Fibroblast of lung (primary cell): ENCODE measurements at regions not wholly inside any gene's neighbourhood (a gene's known extent, or its start where the extent isn't known, plus 50 kb on each side); places are given as distances from the start of the nearest gene placed in this dataset.

Experiments used
- DNase-seq, 2 donors: peaks; one replicate each; pipeline versions ENCODE4 v3.0.0 to v3.0.0-alpha.2; 2010; ENCODE audit warnings: low read depth in 2 of 2
- H2AFZ ChIP-seq: 2 replicates; pipeline ENCODE4 v1.5.1; 2012; ENCODE audit warnings: low read length, control low read depth, inconsistent platforms
- H3K27ac ChIP-seq: 2 replicates; pipeline ENCODE4 v1.5.1; 2011; ENCODE audit warnings: low read length, control low read depth; ENCODE audit not compliant: insufficient read depth
- H3K27me3 ChIP-seq: 2 replicates; pipeline ENCODE4 v1.5.1; 2011; ENCODE audit warnings: mild to moderate bottlenecking, low read length; ENCODE audit not compliant: control insufficient read depth, insufficient read depth
- H3K36me3 ChIP-seq: 2 replicates; pipeline ENCODE4 v1.5.1; 2011; ENCODE audit warnings: low read length; ENCODE audit not compliant: control insufficient read depth, insufficient read depth
- H3K4me1 ChIP-seq: 2 replicates; pipeline ENCODE4 v1.5.1; 2011; ENCODE audit warnings: low read length; ENCODE audit not compliant: control insufficient read depth, insufficient read depth; ENCODE audit errors: extremely low read depth
- H3K4me2 ChIP-seq: 2 replicates; pipeline ENCODE4 v1.5.1; 2011; ENCODE audit warnings: low read length, control low read depth; ENCODE audit not compliant: insufficient read depth; ENCODE audit errors: extremely low read depth
- H3K4me3 ChIP-seq, 4 experiments: fragments of 200-600 bp in 1 of 4; sonication (generic) in 1 of 4; replicated peaks in 1 of 4; 2 replicates each; pipeline ENCODE4 v1.5.1; 2011 to 2016; ENCODE audit warnings: low read length in 4 of 4, low read depth in 3 of 4, mild to moderate bottlenecking in 3 of 4, control low read depth in 2 of 4, inconsistent platforms in 1 of 4, mixed read lengths in 1 of 4; ENCODE audit not compliant: insufficient read depth in 1 of 4; ENCODE audit errors: control extremely low read depth in 1 of 4
- H3K79me2 ChIP-seq: 2 replicates; pipeline ENCODE4 v1.5.1; 2012; ENCODE audit warnings: mild to moderate bottlenecking, low read length, inconsistent platforms; ENCODE audit not compliant: control insufficient read depth, insufficient read depth
- H3K9ac ChIP-seq: 2 replicates; pipeline ENCODE4 v1.5.1; 2011; ENCODE audit warnings: mild to moderate bottlenecking, low read length, control low read depth; ENCODE audit not compliant: insufficient read depth
- H3K9me3 ChIP-seq: 2 replicates; pipeline ENCODE4 v1.5.1; 2012; ENCODE audit warnings: low read depth, low read length; ENCODE audit not compliant: control insufficient read depth, insufficient read depth
- H4K20me1 ChIP-seq: 2 replicates; pipeline ENCODE4 v1.5.1; 2011; ENCODE audit warnings: low read length; ENCODE audit not compliant: control insufficient read depth, insufficient read depth; ENCODE audit errors: extremely low read depth
- EZH2 ChIP-seq: IDR thresholded peaks from 2 replicates; pipeline ENCODE4 v1.5.1; 2012; ENCODE audit warnings: low read length, control low read depth, mild to moderate bottlenecking; ENCODE audit errors: missing control alignments
- TF ChIP-seq, protein P1 (sequence below), 2 donors: IDR thresholded peaks in 1 of 2; conservative IDR thresholded peaks in 1 of 2; 1 replicate in 1 of 2; 2 replicates in 1 of 2; pipeline ENCODE4 v1.5.1; 2011 to 2012; ENCODE audit warnings: low read length in 2 of 2, control low read depth in 1 of 2, inconsistent platforms in 1 of 2, low read depth in 1 of 2, mild to moderate bottlenecking in 1 of 2

GRCh38 chr5:58318468-58318867, 141.4 kb downstream of the PLK2 start:
- H3K36me3 ChIP-seq = no peaks in the 10 kb centered on the region
- peak in 1 of 2 donors; percentile 92 for DNase-seq
- H3K4me2 ChIP-seq = no peak overlapping the region
- no peak overlapping the region for H3K9ac ChIP-seq
- H4K20me1 ChIP-seq = no peaks in the 10 kb centered on the region
- no peaks in the 10 kb centered on the region for H3K4me1 ChIP-seq
- H3K9me3 ChIP-seq = no peaks in the 10 kb centered on the region
- no peak overlapping the region for H3K4me3 ChIP-seq
- H3K27me3 ChIP-seq = no peaks in the 10 kb centered on the region
- no peak overlapping the region for H3K27ac ChIP-seq
- H3K79me2 ChIP-seq = no peaks in the 10 kb centered on the region
- H2AFZ ChIP-seq = no peak overlapping the region
- TF ChIP-seq, protein P1, sequence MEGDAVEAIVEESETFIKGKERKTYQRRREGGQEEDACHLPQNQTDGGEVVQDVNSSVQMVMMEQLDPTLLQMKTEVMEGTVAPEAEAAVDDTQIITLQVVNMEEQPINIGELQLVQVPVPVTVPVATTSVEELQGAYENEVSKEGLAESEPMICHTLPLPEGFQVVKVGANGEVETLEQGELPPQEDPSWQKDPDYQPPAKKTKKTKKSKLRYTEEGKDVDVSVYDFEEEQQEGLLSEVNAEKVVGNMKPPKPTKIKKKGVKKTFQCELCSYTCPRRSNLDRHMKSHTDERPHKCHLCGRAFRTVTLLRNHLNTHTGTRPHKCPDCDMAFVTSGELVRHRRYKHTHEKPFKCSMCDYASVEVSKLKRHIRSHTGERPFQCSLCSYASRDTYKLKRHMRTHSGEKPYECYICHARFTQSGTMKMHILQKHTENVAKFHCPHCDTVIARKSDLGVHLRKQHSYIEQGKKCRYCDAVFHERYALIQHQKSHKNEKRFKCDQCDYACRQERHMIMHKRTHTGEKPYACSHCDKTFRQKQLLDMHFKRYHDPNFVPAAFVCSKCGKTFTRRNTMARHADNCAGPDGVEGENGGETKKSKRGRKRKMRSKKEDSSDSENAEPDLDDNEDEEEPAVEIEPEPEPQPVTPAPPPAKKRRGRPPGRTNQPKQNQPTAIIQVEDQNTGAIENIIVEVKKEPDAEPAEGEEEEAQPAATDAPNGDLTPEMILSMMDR (conservative IDR thresholded peaks at IDR 0.05 in 1 of 2, IDR thresholded peaks at IDR 0.05 in 1 of 2; ENCODE audit: low read depth in 1 of 2, low read length in 2 of 2) = no peak
- TF ChIP-seq EZH2 = no peak

DNA sequence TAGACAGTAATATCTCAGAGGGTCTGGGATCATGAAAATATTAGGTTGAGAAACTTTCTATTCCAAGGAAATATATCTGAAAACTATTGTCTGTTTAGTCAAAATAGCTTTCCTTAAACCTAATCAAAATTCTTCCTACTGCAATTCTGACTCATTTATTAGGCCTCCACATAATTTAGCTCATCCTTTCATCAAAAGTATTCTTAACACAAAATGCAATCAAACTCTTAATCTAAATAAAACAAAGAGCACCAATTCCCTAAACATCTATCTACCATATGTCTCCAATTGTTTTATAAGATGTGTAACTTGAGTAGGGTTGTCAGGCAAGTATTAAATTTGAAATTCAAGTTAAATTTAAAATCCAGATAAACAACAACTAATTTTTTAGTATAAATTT, 142.1 kb downstream of the PLK2 start:
- Histone ChIP-seq H3K4me2 (no peak overlapping the region), H3K27ac (no peak overlapping the region), H3K9ac (no peak overlapping the region), H4K20me1 (no peaks in the 10 kb centered on the region), H3K4me3 (no peak overlapping the region), H3K79me2 (no peaks in the 10 kb centered on the region), H3K27me3 (no peaks in the 10 kb centered on the region), H3K36me3 (no peaks in the 10 kb centered on the region), H3K9me3 (no peaks in the 10 kb centered on the region), H2AFZ (no peak overlapping the region), H3K4me1 (no peaks in the 10 kb centered on the region)
- TF ChIP-seq EZH2 = no peak
- TF ChIP-seq, protein P1 (conservative IDR thresholded peaks at IDR 0.05 in 1 of 2, IDR thresholded peaks at IDR 0.05 in 1 of 2; ENCODE audit: low read depth in 1 of 2, low read length in 2 of 2) = no peak
- peak in 1 of 2 donors; percentile 20 for DNase-seq

DNA sequence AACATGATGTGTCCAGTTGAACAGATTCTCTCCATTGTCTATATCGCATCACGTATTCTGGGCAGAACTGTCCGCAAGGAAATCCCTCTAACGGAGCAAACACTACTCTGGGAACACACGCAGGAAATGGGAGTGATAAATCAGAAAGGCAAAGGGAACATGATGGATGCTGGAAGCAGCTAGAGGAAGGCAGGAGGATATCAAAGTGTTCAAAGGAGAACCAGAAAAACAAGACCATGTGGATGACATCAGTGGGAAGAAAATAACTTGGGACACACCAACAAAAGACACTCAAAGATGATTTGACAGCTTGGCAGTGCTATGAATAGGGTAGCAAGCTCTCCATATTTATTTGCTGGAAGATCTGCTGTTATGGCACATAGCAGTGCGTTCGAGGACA, 142.9 kb downstream of the PLK2 start:
- H3K9me3 ChIP-seq = no peaks in the 10 kb centered on the region
- DNase-seq = no peak
- TF ChIP-seq EZH2 = no peak
- TF ChIP-seq, protein P1 (conservative IDR thresholded peaks at IDR 0.05 in 1 of 2, IDR thresholded peaks at IDR 0.05 in 1 of 2; ENCODE audit: low read depth in 1 of 2, low read length in 2 of 2) = no peak
- no peak overlapping the region for H3K4me2 ChIP-seq
- no peak overlapping the region for H3K4me3 ChIP-seq
- no peaks in the 10 kb centered on the region for H3K79me2 ChIP-seq
- no peaks in the 10 kb centered on the region for H3K27me3 ChIP-seq
- no peaks in the 10 kb centered on the region for H3K4me1 ChIP-seq
- H3K36me3 ChIP-seq = no peaks in the 10 kb centered on the region
- no peak overlapping the region for H3K27ac ChIP-seq
- H3K9ac ChIP-seq = no peak overlapping the region
- H2AFZ ChIP-seq = peak overlapping the region; percentile 34
- no peaks in the 10 kb centered on the region for H4K20me1 ChIP-seq
